GM12873 (cell line): ENCODE measurements at regions not wholly inside any gene's neighbourhood (a gene's known extent, or its start where the extent isn't known, plus 50 kb on each side); places are given as distances from the start of the nearest gene placed in this dataset.

Source experiments
- CTCF ChIP-seq: IDR thresholded peaks from 2 replicates; pipeline ENCODE4 v1.5.1; 2012; ENCODE audit warnings: low read depth, mild to moderate bottlenecking, moderate library complexity, low read length, control low read depth; ENCODE audit not compliant: insufficient read depth; ENCODE audit errors: missing control alignments

- TF ChIP-seq CTCF, result no peak
These were observed 128.5 kb downstream of the WDR11 start for GRCh38 chr10:120979435-120980278.

GRCh38 chr10:120980279-120981255 is 129.4 kb downstream of the WDR11 start:
- no peak for TF ChIP-seq CTCF

- no peak for TF ChIP-seq CTCF
These were observed 130.6 kb downstream of the WDR11 start for GRCh38 chr10:120981601-120982391.

GRCh38 chr10:120982507-120982906 is 131.3 kb downstream of the WDR11 start:
- TF ChIP-seq CTCF, result no peak

GRCh38 chr10:120983721-120984120 is 132.6 kb downstream of the WDR11 start:
- TF ChIP-seq CTCF, result no peak

GRCh38 chr10:120984221-120984620 is 133.1 kb downstream of the WDR11 start:
- no peak for TF ChIP-seq CTCF
